Keratinocyte (primary cell): ENCODE measurements at regions not wholly inside any gene's neighbourhood (a gene's known extent, or its start where the extent isn't known, plus 50 kb on each side); places are given as distances from the start of the nearest gene placed in this dataset.

Experiments
- CTCF ChIP-seq, 3 experiments: IDR thresholded peaks in 1 of 3; conservative IDR thresholded peaks in 1 of 3; optimal IDR thresholded peaks in 1 of 3; 2 replicates in 2 of 3; 3 replicates in 1 of 3; pipeline versions ENCODE3 to v1.5.1; 2011; ENCODE audit warnings: low read length in 3 of 3, mild to moderate bottlenecking in 3 of 3, moderate library complexity in 2 of 3, control low read depth in 1 of 3, inconsistent platforms in 1 of 3; ENCODE audit not compliant: insufficient read depth in 2 of 3; ENCODE audit errors: extremely low read depth in 1 of 3
- EZH2 ChIP-seq: IDR thresholded peaks from one replicate; pipeline ENCODE4 v1.6.1; 2012; ENCODE audit warnings: inconsistent platforms, mild to moderate bottlenecking, low read length, moderate library complexity

GRCh38 chr13:63944911-63945310 is 2529.3 kb upstream of the PCDH20 start:
- TF ChIP-seq CTCF (optimal IDR thresholded peaks at IDR 0.05 in 1 of 3, IDR thresholded peaks at IDR 0.05 in 1 of 3, conservative IDR thresholded peaks at IDR 0.05 in 1 of 3; ENCODE audit: extremely low read depth in 1 of 3, insufficient read depth in 2 of 3, low read length in 3 of 3) (no peak), EZH2 (no peak)
